ENCODE measurements at regions not wholly inside any gene's neighbourhood (a gene's known extent, or its start where the extent isn't known, plus 50 kb on each side); places are given as distances from the start of the nearest gene placed in this dataset.

- Histone ChIP-seq H2AFZ (no peak overlapping the region), H3K4me2 (no peak overlapping the region), H3K4me1 (replicated peaks; ENCODE audit: insufficient read depth) (no peaks in the 10 kb centered on the region), H4K20me1 (ENCODE audit: insufficient read depth) (no peaks in the 10 kb centered on the region), H3K9me2 (ENCODE audit: insufficient read depth) (no peaks in the 10 kb centered on the region), H3F3A (ENCODE audit: insufficient read depth, low read depth) (no peaks in the 10 kb centered on the region), H3K79me2 (ENCODE audit: low read depth) (no peaks in the 10 kb centered on the region), H3K36me3 (ENCODE audit: low read depth) (no peaks in the 10 kb centered on the region), H3K27me3 (ENCODE audit: insufficient read depth, low read depth) (no peaks in the 10 kb centered on the region), H3K27ac (no peak overlapping the region), H3K9me3 (ENCODE audit: insufficient read depth, low read depth) (no peaks in the 10 kb centered on the region), H3K4me3 (no peak overlapping the region)
- intact Hi-C loops (cut with micrococcal nuclease; ENCODE audit: unreplicated experiment): no loop called here
- BruUV-seq (replicated peaks): no TSS peak
- DNase-seq: no peak
- ChIA-PET CTCF (no interaction called here), POLR2A (ENCODE audit: unreplicated experiment) (no interaction called here)
- no peak for TF ChIP-seq EZH2 (IDR thresholded peaks at IDR 0.05; ENCODE audit: low read depth)
- TF ChIP-seq, protein P1, sequence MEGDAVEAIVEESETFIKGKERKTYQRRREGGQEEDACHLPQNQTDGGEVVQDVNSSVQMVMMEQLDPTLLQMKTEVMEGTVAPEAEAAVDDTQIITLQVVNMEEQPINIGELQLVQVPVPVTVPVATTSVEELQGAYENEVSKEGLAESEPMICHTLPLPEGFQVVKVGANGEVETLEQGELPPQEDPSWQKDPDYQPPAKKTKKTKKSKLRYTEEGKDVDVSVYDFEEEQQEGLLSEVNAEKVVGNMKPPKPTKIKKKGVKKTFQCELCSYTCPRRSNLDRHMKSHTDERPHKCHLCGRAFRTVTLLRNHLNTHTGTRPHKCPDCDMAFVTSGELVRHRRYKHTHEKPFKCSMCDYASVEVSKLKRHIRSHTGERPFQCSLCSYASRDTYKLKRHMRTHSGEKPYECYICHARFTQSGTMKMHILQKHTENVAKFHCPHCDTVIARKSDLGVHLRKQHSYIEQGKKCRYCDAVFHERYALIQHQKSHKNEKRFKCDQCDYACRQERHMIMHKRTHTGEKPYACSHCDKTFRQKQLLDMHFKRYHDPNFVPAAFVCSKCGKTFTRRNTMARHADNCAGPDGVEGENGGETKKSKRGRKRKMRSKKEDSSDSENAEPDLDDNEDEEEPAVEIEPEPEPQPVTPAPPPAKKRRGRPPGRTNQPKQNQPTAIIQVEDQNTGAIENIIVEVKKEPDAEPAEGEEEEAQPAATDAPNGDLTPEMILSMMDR (conservative IDR thresholded peaks at IDR 0.05): no peak
These were observed 120.5 kb upstream of the DDHD1 start for GRCh38 chr14:53273671-53274072.

- Histone ChIP-seq H2AFZ (no peak overlapping the region), H3K27me3 (ENCODE audit: insufficient read depth, low read depth) (no peaks in the 10 kb centered on the region), H3K4me2 (0 out of 2 replicates have a peak overlapping the region, but pooled peaks have one; percentile 26), H4K20me1 (ENCODE audit: insufficient read depth) (no peaks in the 10 kb centered on the region), H3K4me3 (no peak overlapping the region), H3K27ac (peak overlapping the region; percentile 31), H3K36me3 (ENCODE audit: low read depth) (no peaks in the 10 kb centered on the region), H3K9me2 (ENCODE audit: insufficient read depth) (no peaks in the 10 kb centered on the region; the same call in 1 of the 2 replicates), H3K79me2 (ENCODE audit: low read depth) (no peaks in the 10 kb centered on the region), H3K4me1 (replicated peaks; ENCODE audit: insufficient read depth) (peaks cover 17% of the 10 kb centered on the region), H3K9me3 (ENCODE audit: insufficient read depth, low read depth) (no peaks in the 10 kb centered on the region), H3F3A (ENCODE audit: insufficient read depth, low read depth) (peaks cover 1% of the 10 kb centered on the region; the same call in 1 of the 2 replicates)
- intact Hi-C loops (cut with micrococcal nuclease; ENCODE audit: unreplicated experiment): no loop called here
- TF ChIP-seq, protein P1 (conservative IDR thresholded peaks at IDR 0.05): no peak
- TF ChIP-seq EZH2 (IDR thresholded peaks at IDR 0.05; ENCODE audit: low read depth): no peak
- peak; percentile 7 to 63 for DNase-seq
- POLR2A ChIA-PET (ENCODE audit: unreplicated experiment): no interaction called here
- no TSS peak for BruUV-seq (replicated peaks)
- CTCF ChIA-PET: no interaction called here
These were observed 111.9 kb upstream of the DDHD1 start for GRCh38 chr14:53265025-53265424.

DNA sequence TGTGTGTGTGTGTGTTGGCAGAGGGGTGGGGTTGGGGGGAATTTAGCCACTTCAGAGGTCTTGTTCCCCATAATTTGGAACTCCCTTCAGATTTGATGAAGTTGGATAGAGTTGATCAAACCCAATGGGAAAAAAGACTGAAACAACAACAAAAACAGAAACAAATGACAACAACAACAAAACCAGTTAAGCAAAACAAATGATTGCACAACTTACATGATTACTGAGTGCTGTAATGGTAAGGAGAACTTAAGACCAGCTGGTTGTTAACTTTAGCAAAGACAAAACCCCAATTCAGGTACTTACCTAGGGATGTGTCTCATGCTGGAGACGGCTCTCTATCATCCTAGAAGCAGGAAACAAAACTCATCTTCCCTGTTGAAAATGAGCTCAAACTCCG lies 107.8 kb upstream of the DDHD1 start:
- Histone ChIP-seq H3K27ac (no peak overlapping the region), H3K36me3 (ENCODE audit: low read depth) (no peaks in the 10 kb centered on the region), H3K4me3 (no peak overlapping the region), H3F3A (ENCODE audit: insufficient read depth, low read depth) (peaks cover 7% of the 10 kb centered on the region; the same call in 1 of the 2 replicates), H3K27me3 (ENCODE audit: insufficient read depth, low read depth) (no peaks in the 10 kb centered on the region), H3K79me2 (ENCODE audit: low read depth) (no peaks in the 10 kb centered on the region), H3K9me3 (ENCODE audit: insufficient read depth, low read depth) (peaks cover under 1% of the 10 kb centered on the region; the same call in 1 of the 2 replicates), H3K4me2 (no peak overlapping the region), H3K9me2 (ENCODE audit: insufficient read depth) (no peaks in the 10 kb centered on the region), H2AFZ (no peak overlapping the region), H4K20me1 (ENCODE audit: insufficient read depth) (no peaks in the 10 kb centered on the region), H3K4me1 (replicated peaks; ENCODE audit: insufficient read depth) (peaks cover 25% of the 10 kb centered on the region)
- ChIA-PET CTCF (no interaction called here), POLR2A (ENCODE audit: unreplicated experiment) (no interaction called here)
- DNase-seq: no peak
- intact Hi-C loops (cut with micrococcal nuclease; ENCODE audit: unreplicated experiment): no loop called here
- TF ChIP-seq, protein P1 (conservative IDR thresholded peaks at IDR 0.05): no peak
- TF ChIP-seq EZH2 (IDR thresholded peaks at IDR 0.05; ENCODE audit: low read depth): no peak
- no TSS peak for BruUV-seq (replicated peaks)
